CD4-positive, alpha-beta T cell treated with Interleukin-1 beta for 1 hour (primary cell): ENCODE measurements at regions not wholly inside any gene's neighbourhood (a gene's known extent, or its start where the extent isn't known, plus 50 kb on each side); places are given as distances from the start of the nearest gene placed in this dataset.

Experiments used
- DNase-seq, 2 donors: peaks; one replicate each; pipeline ENCODE4 v3.0.0-alpha.2; 2020 to 2022

DNA sequence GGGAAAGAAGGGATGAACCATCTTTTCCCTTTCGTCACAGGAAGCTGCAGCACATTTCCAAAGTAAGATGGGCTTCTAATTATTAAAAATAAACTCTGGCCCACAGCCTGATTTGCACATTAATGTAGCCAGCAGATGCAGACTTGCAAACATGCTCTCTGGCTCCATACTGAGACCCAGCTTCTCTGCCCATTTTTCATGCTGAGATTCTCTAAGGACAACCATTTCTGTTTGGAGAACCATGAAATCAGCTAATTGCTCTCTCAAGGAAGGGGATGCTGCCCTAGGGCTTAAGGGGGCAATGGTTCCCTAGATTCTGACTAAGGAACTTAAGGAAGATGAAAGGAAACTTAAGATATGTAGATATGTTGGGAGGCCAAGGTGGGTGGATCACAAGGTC, 63.0 kb upstream of the CES5A start:
- DNase-seq = no peak

DNA sequence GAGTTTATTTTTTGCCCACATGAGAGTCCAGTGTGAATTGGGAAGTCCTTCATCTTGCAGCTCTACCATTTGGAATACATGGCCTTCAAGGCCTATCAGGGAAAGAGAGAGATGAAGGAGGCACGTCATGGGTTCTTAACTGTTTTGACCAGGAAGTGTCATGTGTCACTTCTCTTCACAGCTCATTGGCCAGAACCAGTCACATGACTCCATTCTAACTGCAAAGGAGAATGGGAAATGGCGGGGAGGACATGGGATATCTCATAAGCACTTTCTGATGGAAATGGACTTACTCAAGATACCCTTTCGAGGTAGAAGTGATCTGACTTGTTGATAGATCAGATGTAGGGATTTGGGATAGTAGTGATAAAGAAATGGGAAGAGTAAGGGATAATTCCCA, 57.9 kb upstream of the CES5A start:
- DNase-seq = no peak

DNA sequence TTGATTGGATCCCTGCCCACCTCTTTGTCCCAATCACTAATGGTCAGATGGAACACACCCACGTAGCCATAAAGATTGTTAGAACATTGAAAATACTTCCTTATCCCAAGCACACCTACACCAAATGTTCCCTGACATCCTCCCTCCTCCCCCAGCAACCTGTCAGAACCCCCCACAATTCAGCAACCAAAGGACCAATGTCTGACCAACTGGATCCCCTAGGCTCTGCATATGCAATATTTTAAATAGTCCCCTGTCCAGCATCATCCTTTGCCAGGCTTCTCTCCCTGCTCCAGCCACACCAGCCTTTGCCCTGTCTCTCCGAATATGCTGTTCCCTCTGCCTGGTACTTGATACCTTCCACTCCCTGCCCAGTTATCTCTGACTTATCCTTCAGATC, 54.9 kb upstream of the CES5A start:
- no peak for DNase-seq

DNA sequence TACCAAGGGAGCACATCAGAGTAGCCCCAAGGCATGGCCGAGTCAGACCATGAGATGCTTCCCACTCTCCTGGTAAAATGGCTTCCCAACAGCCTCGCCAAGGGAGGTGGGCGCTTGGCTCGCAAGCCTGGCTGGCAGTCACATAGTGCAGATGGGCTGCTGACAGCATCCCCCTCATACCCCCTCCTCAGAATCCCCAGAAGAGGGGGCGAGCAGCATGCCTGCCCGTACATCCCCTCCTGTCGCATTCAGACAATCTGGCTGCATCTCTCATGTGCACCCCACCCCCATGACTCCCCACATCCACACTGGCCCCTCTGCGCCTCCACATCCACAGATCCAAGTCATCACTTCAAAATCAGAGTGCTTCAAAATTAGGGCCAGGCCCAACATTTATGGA, 54.0 kb upstream of the CES5A start:
- DNase-seq = no peak

DNA sequence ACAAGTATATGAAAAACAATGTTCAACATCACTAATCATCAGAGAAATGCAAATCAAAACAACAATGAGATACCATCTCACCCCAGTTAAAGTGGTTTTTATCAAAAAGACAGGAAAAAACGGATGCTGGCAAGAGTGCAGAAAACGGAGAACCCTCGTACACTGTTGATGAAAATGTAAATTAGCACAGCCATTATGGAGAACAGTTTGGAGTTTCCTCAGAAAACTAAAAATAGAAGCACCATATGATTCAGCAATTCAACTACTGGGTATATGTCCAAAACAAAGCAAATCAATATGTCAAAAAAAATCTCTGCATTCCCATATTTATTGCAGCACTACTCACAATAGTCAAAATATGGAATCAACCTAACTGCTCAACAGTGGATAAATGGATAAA, 50.1 kb upstream of the CES5A start:
- no peak for DNase-seq
